H9 (cell line): ENCODE measurements at regions not wholly inside any gene's neighbourhood (a gene's known extent, or its start where the extent isn't known, plus 50 kb on each side); places are given as distances from the start of the nearest gene placed in this dataset.

Experiments used
- DNase-seq: peaks from one replicate; pipeline ENCODE4 v3.0.0-alpha.2; 2017
- H2AFZ ChIP-seq: one replicate; pipeline ENCODE4 v1.6.1; 2013; ENCODE audit warnings: mild to moderate bottlenecking, low read length, control low read depth, moderate library complexity
- H2AK5ac ChIP-seq: 2 replicates; pipeline ENCODE4 v1.6.1; 2013; ENCODE audit warnings: low read length, control low read depth, mixed read lengths; ENCODE audit not compliant: insufficient read length
- H2BK120ac ChIP-seq: one replicate; pipeline ENCODE4 v1.6.1; 2013; ENCODE audit warnings: low read depth, mild to moderate bottlenecking, low read length, control low read depth, inconsistent platforms; ENCODE audit not compliant: poor library complexity, severe bottlenecking
- H2BK12ac ChIP-seq: 2 replicates; pipeline ENCODE4 v1.6.1; 2013; ENCODE audit warnings: low read length, control low read depth, mixed read lengths, low read depth; ENCODE audit not compliant: insufficient read length
- H2BK15ac ChIP-seq: 2 replicates; pipeline ENCODE4 v1.6.1; 2013; ENCODE audit warnings: low read depth, low read length, control low read depth
- H2BK20ac ChIP-seq: one replicate; pipeline ENCODE4 v1.6.1; 2013; ENCODE audit warnings: low read depth, mild to moderate bottlenecking, low read length, control low read depth, inconsistent platforms; ENCODE audit not compliant: poor library complexity, severe bottlenecking
- H2BK5ac ChIP-seq: 2 replicates; pipeline ENCODE4 v1.6.1; 2013; ENCODE audit warnings: low read length, control low read depth, mixed read lengths; ENCODE audit not compliant: insufficient read length
- H3K14ac ChIP-seq: 2 replicates; pipeline ENCODE4 v1.6.1; 2013; ENCODE audit warnings: low read length, control low read depth; ENCODE audit not compliant: insufficient read depth
- H3K18ac ChIP-seq: 2 replicates; pipeline ENCODE4 v1.6.1; 2013; ENCODE audit warnings: low read depth, mild to moderate bottlenecking, mixed read lengths, low read length, control low read depth; ENCODE audit not compliant: insufficient read length
- H3K23ac ChIP-seq: 2 replicates; pipeline ENCODE4 v1.6.1; 2013; ENCODE audit warnings: low read length, control low read depth, mixed read lengths, low read depth; ENCODE audit not compliant: insufficient read length
- H3K23me2 ChIP-seq: 2 replicates; pipeline ENCODE4 v1.6.1; 2013; ENCODE audit warnings: low read depth, mild to moderate bottlenecking, mixed read lengths, low read length, control low read depth; ENCODE audit not compliant: insufficient read length, poor library complexity, severe bottlenecking
- H3K27ac ChIP-seq: 2 replicates; pipeline ENCODE4 v1.5.1; 2013; ENCODE audit warnings: low read length, control low read depth, mixed read lengths, low read depth; ENCODE audit not compliant: insufficient read length
- H3K27me3 ChIP-seq: 2 replicates; pipeline ENCODE4 v1.6.1; 2013; ENCODE audit warnings: low read length, control low read depth, inconsistent platforms; ENCODE audit not compliant: insufficient read depth
- H3K4ac ChIP-seq: 2 replicates; pipeline ENCODE4 v1.6.1; 2013; ENCODE audit warnings: low read depth, mild to moderate bottlenecking, control low read depth, inconsistent platforms, low read length, moderate library complexity
- H3K4me1 ChIP-seq: 2 replicates; pipeline ENCODE4 v1.6.1; 2013; ENCODE audit warnings: low read length, control low read depth, inconsistent platforms; ENCODE audit not compliant: insufficient read depth
- H3K4me2 ChIP-seq: 2 replicates; pipeline ENCODE4 v1.6.1; 2013; ENCODE audit warnings: low read length, control low read depth, mixed read lengths; ENCODE audit not compliant: insufficient read length, insufficient read depth
- H3K56ac ChIP-seq: 2 replicates; pipeline ENCODE4 v1.6.1; 2013; ENCODE audit warnings: low read depth, mild to moderate bottlenecking, mixed read lengths, low read length, control low read depth; ENCODE audit not compliant: insufficient read length
- H3K79me1 ChIP-seq: 2 replicates; pipeline ENCODE4 v1.6.1; 2013; ENCODE audit warnings: low read depth, mild to moderate bottlenecking, moderate library complexity, low read length, control low read depth, inconsistent platforms; ENCODE audit not compliant: insufficient read depth, poor library complexity, severe bottlenecking
- H3K79me2 ChIP-seq: 2 replicates; pipeline ENCODE4 v1.6.1; 2013; ENCODE audit warnings: low read length, control low read depth, inconsistent platforms; ENCODE audit not compliant: insufficient read depth
- H3K9ac ChIP-seq: 2 replicates; pipeline ENCODE4 v1.6.1; 2013; ENCODE audit warnings: low read length, control low read depth, mixed read lengths; ENCODE audit not compliant: insufficient read length; ENCODE audit errors: extremely low read depth
- H3K9me3 ChIP-seq: one replicate; pipeline ENCODE4 v1.6.1; 2013; ENCODE audit warnings: low read depth, low read length, inconsistent platforms; ENCODE audit not compliant: control insufficient read depth
- H3T11ph ChIP-seq: one replicate; pipeline ENCODE4 v1.6.1; 2013; ENCODE audit warnings: mild to moderate bottlenecking, low read length, control low read depth, inconsistent platforms
- H4K20me1 ChIP-seq: one replicate; pipeline ENCODE4 v1.6.1; 2013; ENCODE audit not compliant: control insufficient read depth, insufficient read length, insufficient read depth
- H4K5ac ChIP-seq: 2 replicates; pipeline ENCODE4 v1.6.1; 2013; ENCODE audit warnings: low read depth, mild to moderate bottlenecking, mixed read lengths, low read length, control low read depth; ENCODE audit not compliant: insufficient read length
- H4K8ac ChIP-seq: replicated peaks from 2 replicates; pipeline ENCODE4 v1.6.1; 2013; ENCODE audit warnings: low read length, control low read depth, mixed read lengths, low read depth; ENCODE audit not compliant: insufficient read length
- H4K91ac ChIP-seq: 2 replicates; pipeline ENCODE4 v1.6.1; 2013; ENCODE audit warnings: low read depth, mild to moderate bottlenecking, moderate library complexity, mixed read lengths, low read length, control low read depth; ENCODE audit not compliant: insufficient read length
- H3K27ac Mint-ChIP-seq, 3 experiments: 2 replicates in 2 of 3; 3 replicates in 1 of 3; pipeline ENCODE4 v1.8.0; 2020 to 2021; ENCODE audit warnings: mixed read lengths in 3 of 3, mild to moderate bottlenecking in 1 of 3, moderate library complexity in 1 of 3
- H3K27me3 Mint-ChIP-seq: 2 replicates; pipeline ENCODE4 v1.8.0; 2021; ENCODE audit warnings: low read depth, mild to moderate bottlenecking, moderate library complexity, mixed read lengths
- H3K36me3 Mint-ChIP-seq, 3 experiments: 2 replicates in 2 of 3; 3 replicates in 1 of 3; pipeline ENCODE4 v1.8.0; 2020 to 2021; ENCODE audit warnings: low read depth in 3 of 3, mixed read lengths in 3 of 3; ENCODE audit not compliant: insufficient read depth in 1 of 3
- H3K4me1 Mint-ChIP-seq, 2 experiments: 2 replicates each; pipeline ENCODE4 v1.8.0; 2020; ENCODE audit warnings: mixed read lengths in 2 of 2
- H3K4me3 Mint-ChIP-seq, 2 experiments: 2 replicates in 1 of 2; 3 replicates in 1 of 2; pipeline ENCODE4 v1.8.0; 2020 to 2021; ENCODE audit warnings: mild to moderate bottlenecking in 2 of 2, mixed read lengths in 2 of 2, moderate library complexity in 1 of 2
- H3K9me3 Mint-ChIP-seq, 2 experiments: 2 replicates in 1 of 2; 3 replicates in 1 of 2; pipeline ENCODE4 v1.8.0; 2020; ENCODE audit warnings: mild to moderate bottlenecking in 2 of 2, mixed read lengths in 2 of 2, moderate library complexity in 1 of 2
- WGBS: extraction: QIAGEN DNeasy Blood & Tissue Kit; methylation state at CpG from one replicate; pipeline ENCODE4 v1.1.7; 2013; ENCODE audit warnings: missing lambda C conversion rate, low lambda C conversion rate, mixed read lengths; ENCODE audit not compliant: insufficient read length; ENCODE audit errors: extremely low coverage; 5-methylcytosine and 5-hydroxymethylcytosine counted together
- TF ChIP-seq, protein P1 (sequence below): fragments of 200-600 bp; sonication (generic); conservative IDR thresholded peaks from 3 replicates; pipeline ENCODE4 v1.8.0; 2021; ENCODE audit warnings: antibody characterized with exemption, mild to moderate bottlenecking

DNA sequence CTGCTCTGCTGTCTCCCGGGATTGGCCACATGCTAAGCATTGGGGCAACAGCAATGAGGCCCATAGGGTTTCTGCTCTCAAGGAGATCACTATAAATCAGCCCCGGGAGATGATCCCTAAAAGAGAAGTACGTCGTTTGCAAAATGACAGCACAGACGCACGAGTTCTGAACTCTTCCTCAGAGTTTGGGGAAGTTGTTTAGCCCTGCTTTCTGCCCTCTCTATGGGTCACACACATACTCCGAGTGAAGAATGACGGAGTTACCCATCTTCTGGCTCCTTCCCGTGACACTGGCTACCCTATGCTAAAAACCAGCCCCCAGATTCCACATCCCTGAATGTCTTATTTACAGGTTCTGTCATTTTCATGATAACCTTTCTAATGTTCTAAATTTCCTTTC is 258.0 kb upstream of the PLEKHG7 start:
- Histone ChIP-seq H2BK12ac (no peak overlapping the region), H3K79me1 (no peaks in the 10 kb centered on the region), H3K23me2 (no peaks in the 10 kb centered on the region), H3K9ac (no peak overlapping the region), H3K18ac (no peak overlapping the region), H2BK120ac (no peak overlapping the region), H3K14ac (no peak overlapping the region), H4K91ac (no peak overlapping the region), H3T11ph (no peak overlapping the region), H3K27me3 (no peaks in the 10 kb centered on the region), H3K56ac (no peak overlapping the region), H2AFZ (no peak overlapping the region), H2BK15ac (no peak overlapping the region), H3K4me2 (no peak overlapping the region), H4K20me1 (no peaks in the 10 kb centered on the region), H3K9me3 (no peaks in the 10 kb centered on the region), H2BK5ac (no peak overlapping the region), H3K4me1 (no peaks in the 10 kb centered on the region), H2BK20ac (no peak overlapping the region), H2AK5ac (no peak overlapping the region), H3K4ac (no peak overlapping the region), H3K79me2 (no peaks in the 10 kb centered on the region), H4K8ac (no peak overlapping the region), H4K5ac (no peak overlapping the region), H3K27ac (no peak overlapping the region), H3K23ac (no peak overlapping the region)
- WGBS, result no CpG with 5 or more reads among the region's 9 CpGs
- H3K9me3 Mint-ChIP-seq, result peaks cover 0 to 2% of the 10 kb centered on the region in 2 experiments; a peak in 1 of 5 replicates
- no peaks in the 10 kb centered on the region; a peak in 1 of 7 replicates for H3K36me3 Mint-ChIP-seq
- H3K27me3 Mint-ChIP-seq, result no peaks in the 10 kb centered on the region
- H3K4me1 Mint-ChIP-seq, result no peaks in the 10 kb centered on the region
- H3K4me3 Mint-ChIP-seq, result no peak overlapping the region
- no peak for DNase-seq
- H3K27ac Mint-ChIP-seq, result no peak overlapping the region
- TF ChIP-seq, protein P1, sequence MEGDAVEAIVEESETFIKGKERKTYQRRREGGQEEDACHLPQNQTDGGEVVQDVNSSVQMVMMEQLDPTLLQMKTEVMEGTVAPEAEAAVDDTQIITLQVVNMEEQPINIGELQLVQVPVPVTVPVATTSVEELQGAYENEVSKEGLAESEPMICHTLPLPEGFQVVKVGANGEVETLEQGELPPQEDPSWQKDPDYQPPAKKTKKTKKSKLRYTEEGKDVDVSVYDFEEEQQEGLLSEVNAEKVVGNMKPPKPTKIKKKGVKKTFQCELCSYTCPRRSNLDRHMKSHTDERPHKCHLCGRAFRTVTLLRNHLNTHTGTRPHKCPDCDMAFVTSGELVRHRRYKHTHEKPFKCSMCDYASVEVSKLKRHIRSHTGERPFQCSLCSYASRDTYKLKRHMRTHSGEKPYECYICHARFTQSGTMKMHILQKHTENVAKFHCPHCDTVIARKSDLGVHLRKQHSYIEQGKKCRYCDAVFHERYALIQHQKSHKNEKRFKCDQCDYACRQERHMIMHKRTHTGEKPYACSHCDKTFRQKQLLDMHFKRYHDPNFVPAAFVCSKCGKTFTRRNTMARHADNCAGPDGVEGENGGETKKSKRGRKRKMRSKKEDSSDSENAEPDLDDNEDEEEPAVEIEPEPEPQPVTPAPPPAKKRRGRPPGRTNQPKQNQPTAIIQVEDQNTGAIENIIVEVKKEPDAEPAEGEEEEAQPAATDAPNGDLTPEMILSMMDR, result no peak
